WTC11 (cell line): ENCODE measurements at regions not wholly inside any gene's neighbourhood (a gene's known extent, or its start where the extent isn't known, plus 50 kb on each side); places are given as distances from the start of the nearest gene placed in this dataset.

Experiments used
- ATAC-seq: fragments of 200-7000 bp; cut with Tn5 transposase; 2 replicates; pipeline ENCODE4 v1.10.0; 2021; ENCODE audit warnings: mild to moderate bottlenecking, moderate library complexity
- CTCF ChIA-PET: fragments of 300-600 bp; sonication (Branson Sonifier 250); formaldehyde crosslinking; loops from one replicate; lab custom pipeline; 2021; ENCODE audit warnings: antibody characterized with exemption; lab: Charles Lee
- POLR2A ChIA-PET: fragments of 350-600 bp; sonication (Branson Sonifier 250); formaldehyde crosslinking; loops from one replicate; lab custom pipeline; 2021; ENCODE audit warnings: antibody characterized with exemption; lab: Charles Lee
- DNase-seq: peaks from one replicate; pipeline ENCODE4 v3.0.0; 2021; ENCODE audit warnings: low spot score
- H3K27ac Mint-ChIP-seq: 2 replicates; pipeline ENCODE4 v1.8.0; 2021; ENCODE audit warnings: mixed read lengths
- H3K27me3 Mint-ChIP-seq: 2 replicates; pipeline ENCODE4 v1.8.0; 2021; ENCODE audit warnings: low read depth, mild to moderate bottlenecking, moderate library complexity, mixed read lengths
- H3K36me3 Mint-ChIP-seq: 2 replicates; pipeline ENCODE4 v1.8.0; 2021; ENCODE audit warnings: mixed read lengths
- H3K4me1 Mint-ChIP-seq: 2 replicates; pipeline ENCODE4 v1.8.0; 2022; ENCODE audit warnings: mixed read lengths
- H3K4me3 Mint-ChIP-seq: 2 replicates; pipeline ENCODE4 v1.8.0; 2021; ENCODE audit warnings: mild to moderate bottlenecking, moderate library complexity, mixed read lengths
- H3K9me3 Mint-ChIP-seq: 2 replicates; pipeline ENCODE4 v1.8.0; 2021; ENCODE audit warnings: mixed read lengths
- AFF4 ChIP-seq: sonication (generic); formaldehyde crosslinking; IDR thresholded peaks from 2 replicates; pipeline ENCODE4 v1.8.1; 2023; ENCODE audit warnings: mild to moderate bottlenecking, missing genetic modification reagents, borderline replicate concordance
- ARID4B ChIP-seq: sonication (generic); formaldehyde crosslinking; IDR thresholded peaks from 2 replicates; pipeline ENCODE4 v1.8.0; 2023; ENCODE audit warnings: missing genetic modification reagents, mild to moderate bottlenecking, borderline replicate concordance
- ATF1 ChIP-seq: sonication (generic); formaldehyde crosslinking; IDR thresholded peaks from 2 replicates; pipeline ENCODE4 v1.8.1; 2023; ENCODE audit warnings: mild to moderate bottlenecking, moderate library complexity, missing genetic modification reagents
- IRF2 ChIP-seq: sonication (generic); formaldehyde crosslinking; IDR thresholded peaks from 2 replicates; pipeline ENCODE4 v1.8.0; 2022; ENCODE audit warnings: low read depth, missing genetic modification reagents, borderline replicate concordance
- JUN ChIP-seq: sonication (generic); formaldehyde crosslinking; IDR thresholded peaks from 2 replicates; pipeline ENCODE4 v1.8.0; 2023; ENCODE audit warnings: mild to moderate bottlenecking, missing genetic modification reagents
- MXD4 ChIP-seq: fragments of 250-450 bp; sonication (Bioruptor Pico); IDR thresholded peaks from 2 replicates; pipeline ENCODE4 v1.8.0; 2021; ENCODE audit warnings: mild to moderate bottlenecking, moderate library complexity, borderline replicate concordance
- PRRX2 ChIP-seq: fragments of 250-450 bp; sonication (Bioruptor Pico); IDR thresholded peaks from 2 replicates; pipeline ENCODE4 v1.8.0; 2021; ENCODE audit warnings: mild to moderate bottlenecking
- RORB ChIP-seq: fragments of 250-450 bp; sonication (Bioruptor Pico); IDR thresholded peaks from 2 replicates; pipeline ENCODE4 v1.9.0; 2021; ENCODE audit warnings: mild to moderate bottlenecking
- SMAD4 ChIP-seq: sonication (generic); formaldehyde crosslinking; IDR thresholded peaks from 2 replicates; pipeline ENCODE4 v1.8.0; 2022; ENCODE audit warnings: mild to moderate bottlenecking, missing genetic modification reagents
- STAT6 ChIP-seq: sonication (generic); formaldehyde crosslinking; conservative IDR thresholded peaks from 2 replicates; pipeline ENCODE4 v1.8.1; 2023; ENCODE audit warnings: mild to moderate bottlenecking, low read depth, missing genetic modification reagents, moderate library complexity
- TP53 ChIP-seq: sonication (generic); formaldehyde crosslinking; IDR thresholded peaks from 2 replicates; pipeline ENCODE4 v1.8.1; 2023; ENCODE audit warnings: mild to moderate bottlenecking, missing genetic modification reagents
- USF1 ChIP-seq: sonication (generic); formaldehyde crosslinking; IDR thresholded peaks from 2 replicates; pipeline ENCODE4 v1.8.0; 2022; ENCODE audit warnings: mild to moderate bottlenecking, missing genetic modification reagents
- ZBTB21 ChIP-seq: sonication (generic); formaldehyde crosslinking; IDR thresholded peaks from 2 replicates; pipeline ENCODE4 v1.8.1; 2023; ENCODE audit warnings: mild to moderate bottlenecking, missing genetic modification reagents, borderline replicate concordance
- ZMAT4 ChIP-seq: fragments of 250-450 bp; sonication (Bioruptor Pico); IDR thresholded peaks from 2 replicates; pipeline ENCODE4 v1.9.0; 2021; ENCODE audit warnings: mild to moderate bottlenecking
- ZNF232 ChIP-seq: sonication (generic); formaldehyde crosslinking; IDR thresholded peaks from 2 replicates; pipeline ENCODE4 v1.8.0; 2022; ENCODE audit warnings: mild to moderate bottlenecking, missing genetic modification reagents
- ZNF416 ChIP-seq: fragments of 250-450 bp; sonication (Bioruptor Pico); IDR thresholded peaks from 2 replicates; pipeline ENCODE4 v1.9.0; 2021; ENCODE audit warnings: mild to moderate bottlenecking, inconsistent platforms

GRCh38 chr5:30725073-30725472 is 468.4 kb upstream of the CDH6 start:
- ATAC-seq (no peak), DNase-seq (no peak)
- Mint-ChIP-seq H3K9me3 (peaks cover 4% of the 10 kb centered on the region), H3K27ac (no peak overlapping the region), H3K4me3 (no peak overlapping the region), H3K27me3 (no peaks in the 10 kb centered on the region), H3K4me1 (no peaks in the 10 kb centered on the region), H3K36me3 (no peaks in the 10 kb centered on the region)
- POLR2A ChIA-PET, result no interaction called here
- TF ChIP-seq JUN (no peak), ATF1 (no peak), ARID4B (no peak), USF1 (CRISPR knock-in tag) (no peak), ZBTB21 (CRISPR knock-in tag) (no peak), ZNF416 (CRISPR knock-in tag) (no peak), TP53 (CRISPR knock-in tag) (no peak), MXD4 (no peak), ZNF232 (CRISPR knock-in tag) (no peak), SMAD4 (CRISPR knock-in tag) (no peak), STAT6 (CRISPR knock-in tag) (no peak), PRRX2 (CRISPR knock-in tag) (no peak), AFF4 (CRISPR knock-in tag) (no peak), RORB (CRISPR knock-in tag) (no peak), IRF2 (CRISPR knock-in tag) (no peak), ZMAT4 (no peak)
- CTCF ChIA-PET, result no interaction called here
